Stimulated activated CD4-positive, alpha-beta T cell treated with anti-CD3 and anti-CD28 coated beads, Interleukin-1b, Interleukin-23, amount 100 ng/mL, for 24 hours (primary cell): ENCODE measurements at regions not wholly inside any gene's neighbourhood (a gene's known extent, or its start where the extent isn't known, plus 50 kb on each side); places are given as distances from the start of the nearest gene placed in this dataset.
"Not testable (repeated sequence)": the region's sequence is repeated elsewhere in the genome, so short reads cannot be mapped to it uniquely, and the experiment has no call there.

Source experiments
- DNase-seq, 4 experiments: peaks; one replicate each; pipeline ENCODE4 v3.0.0-alpha.2; 2020; ENCODE audit warnings: low read depth in 4 of 4, low spot score in 1 of 4

- DNase-seq: no peak
Measured at GRCh38 chr13:79933389-79933788, 407.5 kb downstream of the SPRY2 start.

DNA sequence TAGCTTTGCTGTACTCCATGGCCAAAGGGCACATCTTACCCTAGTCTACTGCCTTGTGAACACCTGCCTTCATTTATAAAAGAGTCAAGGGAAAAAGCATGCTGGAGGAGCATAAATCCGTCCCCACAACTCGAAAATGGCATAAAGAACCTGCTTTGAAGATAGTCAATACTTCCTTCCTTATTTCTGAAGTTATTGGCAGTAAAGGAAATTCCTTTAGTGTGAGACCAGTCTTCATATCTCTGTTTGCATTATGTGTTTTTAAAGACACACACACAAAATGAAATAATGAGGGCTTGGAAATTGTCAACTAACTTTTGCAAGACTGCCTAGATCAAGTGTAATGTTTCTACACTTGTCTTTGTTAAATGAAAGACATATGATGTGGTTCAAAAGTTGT lies 408.4 kb downstream of the SPRY2 start:
- DNase-seq: no peak

DNA sequence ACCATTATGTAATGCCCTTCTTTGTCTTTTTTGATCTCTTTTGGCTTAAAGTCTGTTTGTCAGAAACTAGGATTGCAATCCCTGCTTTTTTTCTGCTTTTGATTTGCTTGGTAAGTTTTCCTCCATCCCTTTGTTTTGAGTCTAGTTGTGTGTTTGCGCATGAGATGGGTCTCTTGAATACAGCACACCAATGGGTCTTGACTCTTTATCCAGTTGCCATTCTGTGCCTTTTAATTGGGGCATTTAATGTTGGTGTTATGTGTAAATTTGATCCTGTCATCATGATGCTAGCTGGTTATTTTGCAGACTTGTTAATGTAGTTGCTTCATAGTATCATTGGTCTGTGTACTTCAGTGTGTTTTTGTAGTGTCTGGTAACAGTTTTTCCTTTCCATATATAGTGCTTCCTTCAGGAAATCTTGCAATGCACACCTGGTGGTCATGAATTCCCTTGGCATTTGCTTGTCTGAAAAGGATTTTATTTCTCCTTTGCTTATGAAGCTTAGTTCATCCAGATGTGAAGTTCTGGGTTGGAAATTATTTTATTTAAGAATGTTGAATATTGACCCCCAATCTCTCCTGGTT lies 416.9 kb downstream of the SPRY2 start:
- DNase-seq: not testable (repeated sequence)

DNA sequence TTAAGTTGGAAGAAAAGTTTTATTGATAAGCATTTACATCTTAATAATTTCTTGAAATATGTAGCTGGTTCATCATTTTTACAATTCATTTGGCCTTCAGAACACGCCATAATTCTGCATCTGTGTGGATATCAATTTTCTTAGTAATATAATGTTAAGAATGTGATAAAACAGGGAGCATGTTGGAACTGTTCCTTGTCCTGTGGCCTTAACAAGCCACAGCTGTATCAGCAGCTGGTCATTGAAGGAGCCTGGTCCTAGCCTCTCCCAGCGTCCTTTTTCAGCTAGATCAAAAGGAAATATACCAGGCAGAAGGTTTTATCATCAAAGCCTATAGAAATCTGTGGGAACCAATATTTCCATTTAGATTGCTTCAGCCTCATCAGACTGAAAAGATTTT lies 421.8 kb downstream of the SPRY2 start:
- no peak for DNase-seq

DNA sequence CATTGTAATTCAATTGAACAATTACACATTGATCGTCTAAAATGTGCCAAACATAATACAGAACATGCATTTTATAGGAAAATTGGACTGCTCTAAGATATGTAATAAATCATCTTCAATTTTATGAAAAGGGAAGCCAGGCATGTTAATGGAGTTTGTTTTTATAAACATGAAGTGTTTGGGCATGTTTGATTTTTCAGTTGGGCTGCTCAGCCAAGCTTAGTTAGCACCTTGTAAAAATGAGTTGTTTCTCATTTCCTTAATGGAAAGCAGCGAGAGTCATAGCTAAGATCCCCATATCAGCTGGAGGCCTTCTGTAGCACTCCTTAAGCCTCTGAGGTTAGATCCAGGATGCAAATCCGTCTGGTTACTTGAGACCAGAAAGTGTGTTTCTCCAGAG lies 422.3 kb downstream of the SPRY2 start:
- no peak for DNase-seq

DNA sequence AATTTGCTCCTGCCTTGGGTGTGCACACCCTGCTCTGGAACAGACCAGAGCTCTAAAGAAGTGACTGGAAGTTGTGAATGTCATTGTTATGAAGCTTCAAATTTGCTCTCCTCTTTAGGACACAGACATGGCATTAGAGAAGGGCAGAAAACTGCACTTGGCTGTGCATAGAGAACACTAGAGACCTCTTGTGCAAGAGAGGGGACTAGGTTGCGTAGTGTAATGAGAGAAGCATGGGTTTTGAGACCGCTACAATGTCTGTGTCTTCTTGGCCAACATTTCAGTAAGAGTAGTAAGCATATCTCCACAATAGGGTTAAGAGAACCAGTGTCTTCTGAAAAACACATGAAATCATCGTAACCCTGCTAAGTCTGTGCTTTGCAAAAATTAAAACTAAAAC lies 423.3 kb downstream of the SPRY2 start:
- DNase-seq: no peak

GRCh38 chr13:79915114-79915811 lies 425.7 kb downstream of the SPRY2 start:
- no peak for DNase-seq

- DNase-seq: no peak
Measured at GRCh38 chr13:79913141-79913827, 427.6 kb downstream of the SPRY2 start.

DNA sequence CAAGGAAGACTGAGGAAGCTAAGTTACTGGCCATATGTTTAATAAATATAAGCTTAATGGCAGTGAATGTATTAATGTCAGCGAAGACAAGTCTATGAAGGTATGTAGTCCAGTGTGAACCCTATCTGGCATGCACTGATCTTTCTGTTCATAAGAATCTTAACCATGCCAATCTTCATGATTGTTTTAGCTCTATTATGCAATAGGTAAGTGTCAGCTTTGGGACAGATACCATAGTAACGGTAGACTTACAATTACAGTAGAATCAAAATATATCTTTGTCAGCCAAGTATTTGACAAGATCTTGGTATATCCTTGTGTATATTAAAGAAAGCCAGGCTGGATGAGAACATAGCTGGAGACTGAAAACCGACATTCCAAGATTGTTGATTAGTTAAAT lies 428.5 kb downstream of the SPRY2 start:
- no peak for DNase-seq

DNA sequence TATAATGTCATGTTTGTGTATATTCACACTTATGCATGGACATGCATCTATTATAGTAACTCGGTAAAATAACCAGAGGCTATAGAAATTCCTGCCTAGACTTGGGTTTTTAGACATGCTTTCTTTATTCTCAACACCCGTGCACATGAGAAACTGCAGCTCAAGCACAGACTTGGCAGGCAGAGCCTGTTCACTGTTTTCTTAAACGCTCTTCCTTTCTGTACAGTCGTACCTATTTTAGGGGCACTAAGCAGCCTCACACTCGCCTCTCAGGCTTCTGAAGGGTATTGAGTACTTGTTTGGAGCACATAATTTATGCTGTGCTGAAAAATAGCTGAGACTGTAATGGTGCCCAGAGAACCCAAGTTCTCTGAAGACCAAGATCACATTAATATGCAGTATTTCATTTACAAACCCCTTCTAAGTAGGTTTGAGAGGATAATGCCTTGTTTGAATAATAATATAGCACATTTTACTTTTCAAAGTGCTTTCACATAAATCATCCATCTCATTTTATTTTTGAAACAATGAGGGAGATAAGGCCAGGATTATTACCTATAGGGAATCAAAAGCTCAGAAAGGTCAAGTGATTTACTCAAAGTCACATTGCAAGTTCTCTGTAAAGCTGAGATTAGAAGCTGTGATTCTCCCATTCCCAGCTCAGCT lies 429.9 kb downstream of the SPRY2 start:
- no peak for DNase-seq

GRCh38 chr13:79909644-79910043 lies 428.7 kb downstream of the NDFIP2 start:
- DNase-seq: no peak

DNA sequence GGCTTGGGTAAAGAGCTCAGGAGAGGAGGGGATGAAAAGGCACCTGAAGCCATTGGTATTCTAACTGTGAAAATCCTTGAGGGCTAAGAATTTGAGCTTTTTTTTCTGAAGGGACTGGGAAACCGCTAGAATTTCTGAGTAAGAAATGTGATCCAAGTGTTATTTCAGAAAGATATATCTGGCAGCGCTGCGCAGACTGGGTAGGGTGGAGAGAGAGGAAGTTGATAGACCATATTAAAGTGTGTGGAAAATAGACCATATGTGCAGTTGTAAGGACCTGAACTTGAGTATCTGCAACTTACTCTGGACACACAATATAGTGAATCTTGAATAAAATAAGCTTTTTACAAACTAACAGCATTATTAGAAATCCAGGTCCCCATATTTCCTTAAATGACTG lies 427.4 kb downstream of the NDFIP2 start:
- no peak for DNase-seq

DNA sequence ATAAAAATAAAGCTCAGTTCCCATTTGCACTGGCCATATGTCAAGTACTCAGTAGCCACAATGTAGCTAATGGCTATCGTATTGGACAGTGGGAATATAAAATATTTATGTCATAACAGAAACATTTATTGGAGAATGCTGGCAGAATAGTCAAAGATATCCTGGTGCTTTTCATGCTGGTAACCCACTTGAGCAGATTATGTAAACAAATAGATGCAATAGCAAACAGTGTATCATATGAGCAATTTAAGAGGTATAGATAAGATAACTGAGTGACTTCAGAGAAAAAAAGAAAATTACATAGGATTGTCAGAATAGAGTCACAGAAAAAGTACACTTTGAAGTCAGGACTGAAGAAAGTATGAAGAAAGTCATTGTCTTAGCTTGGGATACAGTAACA lies 426.6 kb downstream of the NDFIP2 start:
- no peak for DNase-seq

DNA sequence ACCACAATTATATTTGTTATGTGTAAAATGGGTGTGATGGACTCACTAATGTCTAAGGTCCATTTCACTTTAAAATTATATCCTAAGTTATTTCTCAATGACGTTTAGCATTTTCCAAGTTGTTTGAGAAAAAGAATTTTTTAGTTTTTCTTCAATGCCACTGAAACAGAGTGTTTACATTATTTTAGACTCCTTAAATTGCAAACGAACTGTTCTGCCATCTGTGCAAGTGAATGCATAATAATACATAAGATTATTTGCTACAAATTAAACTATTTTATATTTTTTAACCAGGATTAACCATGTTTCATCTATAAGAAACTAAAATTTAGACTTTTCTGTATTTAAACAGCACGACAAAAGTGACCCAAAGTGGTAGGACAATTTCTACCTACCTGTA lies 425.4 kb downstream of the NDFIP2 start:
- no peak for DNase-seq

DNA sequence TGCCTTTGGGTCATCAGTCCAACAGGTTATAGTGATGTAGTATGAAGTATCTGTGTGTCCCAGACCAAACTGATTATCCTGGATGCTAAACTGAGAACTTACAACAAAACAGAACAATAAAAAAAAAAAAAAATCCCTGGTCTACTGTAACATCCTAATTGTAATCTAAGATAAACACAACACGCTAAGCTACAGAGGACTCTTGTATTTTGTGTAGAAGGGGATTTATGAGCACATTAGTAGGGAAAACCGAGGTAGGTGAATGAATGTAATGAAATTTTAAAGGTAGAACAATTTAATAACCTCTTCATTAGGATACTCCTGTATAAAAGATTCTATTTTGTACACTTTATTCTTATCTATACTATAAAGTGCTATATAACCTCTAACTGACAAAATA lies 424.1 kb downstream of the NDFIP2 start:
- no peak for DNase-seq

DNA sequence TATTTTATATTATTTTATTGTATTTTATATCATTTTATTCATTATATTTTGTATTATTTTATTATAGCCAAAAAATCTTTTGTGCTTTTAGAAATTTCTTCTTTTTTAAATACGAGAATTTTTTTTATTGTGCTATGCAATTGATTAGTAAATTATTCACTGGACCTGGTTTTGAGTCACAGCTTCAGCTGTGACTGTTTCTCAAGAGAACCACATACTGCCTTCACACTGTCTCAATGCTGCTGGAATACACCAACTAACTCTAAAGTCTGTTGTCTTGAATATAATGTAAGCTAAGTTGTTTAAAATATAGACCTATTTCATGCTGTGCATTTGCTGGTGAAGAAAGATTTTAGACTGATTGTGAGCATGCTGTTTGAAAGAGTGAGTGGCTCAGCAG lies 423.6 kb downstream of the NDFIP2 start:
- DNase-seq: no peak

GRCh38 chr13:79901336-79901735 lies 420.4 kb downstream of the NDFIP2 start:
- DNase-seq: no peak

DNA sequence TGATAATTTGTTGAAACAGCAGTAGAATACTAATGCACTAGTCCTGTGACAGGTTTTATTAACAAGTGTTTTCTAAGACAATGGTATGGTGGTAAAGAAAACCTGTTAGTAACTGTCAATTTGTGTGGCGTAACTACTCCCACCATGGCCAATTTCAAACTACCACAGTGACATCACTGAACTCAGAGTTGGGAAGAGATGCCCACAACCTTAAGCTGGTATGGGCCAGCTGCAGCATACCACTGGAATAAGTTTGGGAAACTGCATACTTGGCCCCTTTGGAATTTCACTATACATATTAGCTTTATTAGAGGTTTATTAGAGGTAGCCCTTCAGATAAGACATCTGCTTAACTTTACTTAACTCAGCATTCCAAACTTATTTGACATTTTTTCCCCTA lies 419.4 kb downstream of the NDFIP2 start:
- DNase-seq: no peak

- DNase-seq: no peak
Measured at GRCh38 chr13:79898996-79899395, 418.0 kb downstream of the NDFIP2 start.

GRCh38 chr13:79898202-79898826 lies 417.4 kb downstream of the NDFIP2 start:
- DNase-seq: no peak

DNA sequence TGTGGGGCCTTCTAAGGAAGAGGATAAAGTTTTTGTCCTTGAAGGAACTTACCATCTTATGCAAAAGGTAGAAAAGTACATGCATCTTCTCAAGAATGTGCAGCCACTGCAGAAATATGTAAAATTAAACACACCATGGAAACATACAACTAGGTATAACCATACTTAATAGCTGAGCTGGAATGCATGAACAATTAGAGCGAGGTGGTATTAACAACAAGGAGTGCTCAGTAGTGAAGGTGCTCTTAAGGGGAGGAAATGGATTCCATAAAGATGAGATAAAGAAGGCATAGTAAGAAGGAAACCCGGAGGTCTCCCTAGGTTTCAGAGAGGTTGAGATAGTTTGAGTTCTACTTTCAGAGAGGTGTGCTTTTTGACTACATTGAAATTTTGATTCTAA lies 415.9 kb downstream of the NDFIP2 start:
- no peak for DNase-seq

DNA sequence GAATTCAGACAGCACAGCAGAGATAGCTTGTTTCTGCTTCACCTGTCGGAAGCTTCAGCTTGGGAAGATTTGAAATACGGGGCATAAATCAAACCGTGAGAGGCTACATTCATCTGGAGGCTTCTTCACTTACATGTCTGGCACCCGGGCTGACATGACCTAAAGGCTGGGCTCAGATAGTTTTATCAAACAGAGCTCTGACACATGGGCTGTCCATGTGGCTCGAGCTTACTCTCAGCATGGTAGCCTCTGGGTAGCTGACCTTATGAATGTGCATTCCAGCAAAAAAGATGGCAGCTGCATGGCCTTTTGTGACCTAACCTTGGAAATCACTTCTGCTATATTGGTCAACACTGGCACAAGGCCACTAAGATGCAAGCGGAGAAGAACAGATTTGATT lies 414.5 kb downstream of the NDFIP2 start:
- DNase-seq: no peak
